ENCODE measurements at regions not wholly inside any gene's neighbourhood (a gene's known extent, or its start where the extent isn't known, plus 50 kb on each side); places are given as distances from the start of the nearest gene placed in this dataset.

- peaks cover 81% of the 10 kb centered on the region for H3K27me3 ChIP-seq (ENCODE audit: low read length)
- TF ChIP-seq EZH2 (IDR thresholded peaks at IDR 0.05; ENCODE audit: low read length, unreplicated experiment) (no peak), CTCF (conservative IDR thresholded peaks at IDR 0.05; ENCODE audit: low read depth, low read length) (no peak), EZH2phosphoT487 (IDR thresholded peaks at IDR 0.05; ENCODE audit: borderline replicate concordance, low read length) (no peak)
- POLR2A ChIA-PET (ENCODE audit: unreplicated experiment), result no interaction called here
Observed at GRCh38 chr5:2000591-2000990, 117.9 kb upstream of the IRX4 start.

GRCh38 chr5:1999794-2000193 is 117.1 kb upstream of the IRX4 start:
- intact Hi-C loops (cut with micrococcal nuclease), result no loop called here
- Histone ChIP-seq H3F3A (ENCODE audit: low read length, unreplicated experiment) (no peaks in the 10 kb centered on the region), H3K4me2 (ENCODE audit: low read length) (no peak overlapping the region), H3K4me3 (ENCODE audit: low read length) (no peak overlapping the region), H3K27me3 (ENCODE audit: low read length) (peaks cover 81% of the 10 kb centered on the region), H3K9me3 (ENCODE audit: low read length) (no peaks in the 10 kb centered on the region), H3K9ac (ENCODE audit: low read length) (no peak overlapping the region), H3K9me2 (replicated peaks; ENCODE audit: low read length) (0 out of 2 replicates have a peak, but pooled peaks cover 4% of the 10 kb centered on the region), H2AFZ (ENCODE audit: low read length) (no peak overlapping the region), H3K27ac (ENCODE audit: low read length) (no peak overlapping the region), H4K20me1 (ENCODE audit: low read length) (no peaks in the 10 kb centered on the region), H3K79me2 (ENCODE audit: low read length) (no peaks in the 10 kb centered on the region), H3K36me3 (ENCODE audit: low read depth, low read length) (no peaks in the 10 kb centered on the region), H3K4me1 (ENCODE audit: insufficient read depth, low read length) (no peaks in the 10 kb centered on the region)
- CTCF ChIA-PET, result no interaction called here
- no TSS peak for BruUV-seq (replicated peaks)
- DNase-seq (no peak), ATAC-seq (no peak)
- TF ChIP-seq CTCF (conservative IDR thresholded peaks at IDR 0.05; ENCODE audit: low read depth, low read length) (no peak), EZH2 (IDR thresholded peaks at IDR 0.05; ENCODE audit: low read length, unreplicated experiment) (no peak), EZH2phosphoT487 (IDR thresholded peaks at IDR 0.05; ENCODE audit: borderline replicate concordance, low read length) (no peak)
- POLR2A ChIA-PET (ENCODE audit: unreplicated experiment), result no interaction called here

More at GRCh38 chr5:2000591-2000990, 117.9 kb upstream of the IRX4 start:
- Histone ChIP-seq H3K9me2 (replicated peaks; ENCODE audit: low read length) (0 out of 2 replicates have a peak, but pooled peaks cover 4% of the 10 kb centered on the region), H3K79me2 (ENCODE audit: low read length) (no peaks in the 10 kb centered on the region), H3K9me3 (ENCODE audit: low read length) (no peaks in the 10 kb centered on the region), H3K27ac (ENCODE audit: low read length) (no peak overlapping the region), H3K9ac (ENCODE audit: low read length) (no peak overlapping the region), H4K20me1 (ENCODE audit: low read length) (no peaks in the 10 kb centered on the region), H3K4me1 (ENCODE audit: insufficient read depth, low read length) (no peaks in the 10 kb centered on the region), H3F3A (ENCODE audit: low read length, unreplicated experiment) (no peaks in the 10 kb centered on the region), H3K4me2 (ENCODE audit: low read length) (no peak overlapping the region), H2AFZ (ENCODE audit: low read length) (no peak overlapping the region), H3K36me3 (ENCODE audit: low read depth, low read length) (no peaks in the 10 kb centered on the region), H3K4me3 (ENCODE audit: low read length) (no peak overlapping the region)
- CTCF ChIA-PET, result no interaction called here
- DNase-seq (no peak), ATAC-seq (no peak)
- intact Hi-C loops (cut with micrococcal nuclease), result no loop called here
- BruUV-seq (replicated peaks), result no TSS peak

- no peak for TF ChIP-seq EZH2phosphoT487 (IDR thresholded peaks at IDR 0.05; ENCODE audit: borderline replicate concordance, low read length)
- TF ChIP-seq CTCF (conservative IDR thresholded peaks at IDR 0.05; ENCODE audit: low read depth, low read length), result no peak
- TF ChIP-seq EZH2 (IDR thresholded peaks at IDR 0.05; ENCODE audit: low read length, unreplicated experiment), result no peak
- Histone ChIP-seq H3K9ac (ENCODE audit: low read length) (no peak overlapping the region), H3K4me3 (ENCODE audit: low read length) (no peak overlapping the region), H2AFZ (ENCODE audit: low read length) (no peak overlapping the region), H3F3A (ENCODE audit: low read length, unreplicated experiment) (no peaks in the 10 kb centered on the region), H3K4me2 (ENCODE audit: low read length) (no peak overlapping the region), H3K27ac (ENCODE audit: low read length) (no peak overlapping the region), H3K27me3 (ENCODE audit: low read length) (peaks cover 83% of the 10 kb centered on the region), H3K79me2 (ENCODE audit: low read length) (no peaks in the 10 kb centered on the region), H3K9me2 (replicated peaks; ENCODE audit: low read length) (0 out of 2 replicates have a peak, but pooled peaks cover 4% of the 10 kb centered on the region), H4K20me1 (ENCODE audit: low read length) (no peaks in the 10 kb centered on the region), H3K36me3 (ENCODE audit: low read depth, low read length) (no peaks in the 10 kb centered on the region), H3K4me1 (ENCODE audit: insufficient read depth, low read length) (no peaks in the 10 kb centered on the region), H3K9me3 (ENCODE audit: low read length) (no peaks in the 10 kb centered on the region)
- intact Hi-C loops (cut with micrococcal nuclease), result no loop called here
- ChIA-PET CTCF (no interaction called here), POLR2A (ENCODE audit: unreplicated experiment) (no interaction called here)
- DNase-seq (no peak), ATAC-seq (no peak)
- no TSS peak for BruUV-seq (replicated peaks)
Observed at GRCh38 chr5:1998716-1999317, 116.1 kb upstream of the IRX4 start.
